AG10803 (cell line): ENCODE measurements at regions not wholly inside any gene's neighbourhood (a gene's known extent, or its start where the extent isn't known, plus 50 kb on each side); places are given as distances from the start of the nearest gene placed in this dataset.
"Not testable (repeated sequence)": the region's sequence is repeated elsewhere in the genome, so short reads cannot be mapped to it uniquely, and the experiment has no call there.

ENCODE experiments used
- DNase-seq: peaks from one replicate; pipeline ENCODE4 v3.0.0; 2010; ENCODE audit warnings: low read depth
- H3K4me3 ChIP-seq: 2 replicates; pipeline ENCODE4 v1.5.1; 2011; ENCODE audit warnings: mild to moderate bottlenecking, low read length, control low read depth
- CTCF ChIP-seq: conservative IDR thresholded peaks from 2 replicates; pipeline ENCODE4 v1.5.1; 2011; ENCODE audit warnings: mild to moderate bottlenecking, low read length, control low read depth, inconsistent platforms

GRCh38 chr16:88260881-88261665, 121.7 kb upstream of the ZNF469 start:
- H3K4me3 ChIP-seq, DNase-seq: not testable (repeated sequence)

- not testable (repeated sequence) for H3K4me3 ChIP-seq, DNase-seq
These were observed 120.7 kb upstream of the ZNF469 start for GRCh38 chr16:88261814-88262605.

- peak; percentile 62 for DNase-seq
- not testable (repeated sequence) for H3K4me3 ChIP-seq
These were observed 119.7 kb upstream of the ZNF469 start for GRCh38 chr16:88262858-88263563.

GRCh38 chr16:88263681-88264287, 119.0 kb upstream of the ZNF469 start:
- not testable (repeated sequence) for DNase-seq, H3K4me3 ChIP-seq

GRCh38 chr16:88264641-88265285, 118.0 kb upstream of the ZNF469 start:
- DNase-seq, result peak; percentile 85

GRCh38 chr16:88265286-88265938, 117.3 kb upstream of the ZNF469 start:
- H3K4me3 ChIP-seq, DNase-seq: not testable (repeated sequence)

More at GRCh38 chr16:88264641-88265285, 118.0 kb upstream of the ZNF469 start:
- no peak for TF ChIP-seq CTCF
- peak overlapping the region; percentile 34; the same call in 1 of the 2 replicates for H3K4me3 ChIP-seq

- H3K4me3 ChIP-seq, DNase-seq: not testable (repeated sequence)
These were observed 116.7 kb upstream of the ZNF469 start for GRCh38 chr16:88266036-88266435.

GRCh38 chr16:88266935-88267551, 115.7 kb upstream of the ZNF469 start:
- DNase-seq, H3K4me3 ChIP-seq: not testable (repeated sequence)

- not testable (repeated sequence) for DNase-seq, H3K4me3 ChIP-seq
These were observed 114.4 kb upstream of the ZNF469 start for GRCh38 chr16:88268186-88268970.

GRCh38 chr16:88270171-88270790, 112.5 kb upstream of the ZNF469 start:
- peak; percentile 56 for DNase-seq
- H3K4me3 ChIP-seq, result not testable (repeated sequence)

- DNase-seq, H3K4me3 ChIP-seq: not testable (repeated sequence)
These were observed 111.5 kb upstream of the ZNF469 start for GRCh38 chr16:88271296-88271695.

- DNase-seq, result not testable (repeated sequence)
These were observed 111.0 kb upstream of the ZNF469 start for GRCh38 chr16:88271776-88272175.

GRCh38 chr16:88272437-88272836, 110.3 kb upstream of the ZNF469 start:
- not testable (repeated sequence) for H3K4me3 ChIP-seq, DNase-seq

More at GRCh38 chr16:88271776-88272175, 111.0 kb upstream of the ZNF469 start:
- H3K4me3 ChIP-seq, result not testable (repeated sequence)

- peak; percentile 83 for DNase-seq
These were observed 108.5 kb upstream of the ZNF469 start for GRCh38 chr16:88274126-88274750.

More at GRCh38 chr16:88274126-88274750, 108.5 kb upstream of the ZNF469 start:
- not testable (repeated sequence) for H3K4me3 ChIP-seq
